GM12878 (cell line): ENCODE measurements at regions not wholly inside any gene's neighbourhood (a gene's known extent, or its start where the extent isn't known, plus 50 kb on each side); places are given as distances from the start of the nearest gene placed in this dataset.

ENCODE experiments used
- ATAC-seq: fragments of 200-7000 bp; cut with Tn5 transposase; 3 replicates; pipeline ENCODE4 v1.9.1; 2020; ENCODE audit warnings: mild to moderate bottlenecking, moderate library complexity
- BruUV-seq: library from RNA; stranded (reverse); fragments of 400-500 nt; replicated peaks from 2 replicates; lab custom pipeline; 2021; lab: Mats Ljungman, UMichigan
- CTCF ChIA-PET: fragments of 300-600 bp; sonication (Branson Sonifier 250); formaldehyde crosslinking; extraction: SDS; loops from one replicate; lab custom pipeline; 2021; ENCODE audit warnings: inconsistent platforms; lab: Yijun Ruan, JAX
- POLR2A ChIA-PET: fragments of 350-600 bp; formaldehyde crosslinking; extraction: SDS; loops from one replicate; lab custom pipeline; 2021; ENCODE audit warnings: inconsistent platforms; lab: Charles Lee
- RAD21 ChIA-PET: fragments of 300-600 bp; sonication (Branson Sonifier 250); formaldehyde crosslinking; loops from one replicate; lab custom pipeline; 2023; ENCODE audit warnings: antibody characterized with exemption; ENCODE audit not compliant: unreplicated experiment; lab: Charles Lee
- SMC1A ChIA-PET: fragments of 300-600 bp; sonication (Branson Sonifier 250); formaldehyde crosslinking; loops from one replicate; lab custom pipeline; 2023; ENCODE audit not compliant: unreplicated experiment, uncharacterized antibody; lab: Charles Lee
- DNase-seq: peaks from one replicate; pipeline ENCODE4 v3.0.0-alpha.2; 2011; ENCODE audit warnings: low read depth, low spot score
- FAIRE-seq: peaks from 3 replicates; lab custom pipeline; 2011; peaks lifted over from hg19 to GRCh38; lab: Jason Lieb, UNC
- H2AFZ ChIP-seq: 2 replicates; pipeline ENCODE4 v1.6.0; 2011; ENCODE audit warnings: low read depth, low read length, control low read depth; ENCODE audit not compliant: control insufficient read depth
- H3K27ac ChIP-seq: 2 replicates; pipeline ENCODE4 v1.5.1; 2011; ENCODE audit warnings: control low read depth; ENCODE audit not compliant: control insufficient read depth, insufficient read depth
- H3K27me3 ChIP-seq, 2 experiments: replicated peaks in 1 of 2; 2 replicates each; pipeline versions ENCODE4 v1.6.0 to v1.6.1; 2011; ENCODE audit warnings: low read length in 1 of 2; ENCODE audit not compliant: control insufficient read depth in 2 of 2, insufficient read depth in 2 of 2
- H3K36me3 ChIP-seq, 2 experiments: 2 replicates each; pipeline ENCODE4 v1.5.1; 2011; ENCODE audit warnings: low read length in 1 of 2; ENCODE audit not compliant: control insufficient read depth in 2 of 2, insufficient read depth in 2 of 2
- H3K4me1 ChIP-seq: 2 replicates; pipeline ENCODE4 v1.6.1; 2011; ENCODE audit warnings: mild to moderate bottlenecking, low read length, moderate library complexity, mixed read lengths; ENCODE audit not compliant: control insufficient read depth, insufficient read depth
- H3K4me2 ChIP-seq: 2 replicates; pipeline ENCODE4 v1.6.0; 2011; ENCODE audit warnings: control low read depth; ENCODE audit not compliant: control insufficient read depth, insufficient read depth
- H3K4me3 ChIP-seq: fragments of 200-600 bp; sonication (generic); 2 replicates; pipeline ENCODE4 v1.5.1; 2016
- H3K79me2 ChIP-seq: 2 replicates; pipeline ENCODE4 v1.6.0; 2011; ENCODE audit warnings: low read length; ENCODE audit not compliant: control insufficient read depth, insufficient read depth
- H3K9ac ChIP-seq: 2 replicates; pipeline ENCODE4 v1.8.0; 2011; ENCODE audit warnings: low read length, control low read depth, mixed read lengths; ENCODE audit not compliant: control insufficient read depth, insufficient read depth
- H3K9me3 ChIP-seq: replicated peaks from 3 replicates; pipeline ENCODE4 v1.5.1; 2011; ENCODE audit warnings: mild to moderate bottlenecking, low read length; ENCODE audit not compliant: control insufficient read depth, insufficient read depth
- H4K20me1 ChIP-seq: 2 replicates; pipeline ENCODE4 v1.6.0; 2011; ENCODE audit not compliant: control insufficient read depth, insufficient read depth
- ATF3 ChIP-seq: IDR thresholded peaks from 2 replicates; pipeline ENCODE4 v1.6.1; 2011; ENCODE audit warnings: low read depth, mild to moderate bottlenecking, low read length, moderate library complexity, borderline replicate concordance; ENCODE audit errors: extremely low read depth
- CBFB ChIP-seq: IDR thresholded peaks from 2 replicates; pipeline ENCODE4 v1.6.1; 2016; ENCODE audit warnings: antibody characterized with exemption, low read depth
- CREB1 ChIP-seq: IDR thresholded peaks from 2 replicates; pipeline ENCODE4 v1.6.1; 2012; ENCODE audit warnings: low read depth, mild to moderate bottlenecking, inconsistent platforms
- CUX1 ChIP-seq: IDR thresholded peaks from 2 replicates; pipeline ENCODE4 v1.6.1; 2012; ENCODE audit warnings: improper control_type of control experiment, low read depth, low read length; ENCODE audit not compliant: insufficient replicate concordance
- HDAC2 ChIP-seq: fragments of 200-600 bp; sonication (generic); IDR thresholded peaks from 2 replicates; pipeline ENCODE4 v1.6.1; 2017
- HDGF ChIP-seq: fragments of 450-650 bp; IDR thresholded peaks from 2 replicates; pipeline ENCODE4 v1.6.1; 2016; ENCODE audit warnings: antibody characterized with exemption
- IRF5 ChIP-seq: fragments of 450-650 bp; IDR thresholded peaks from 2 replicates; pipeline ENCODE4 v1.6.1; 2017; ENCODE audit warnings: borderline replicate concordance
- JUNB ChIP-seq: IDR thresholded peaks from 2 replicates; pipeline ENCODE4 v1.6.1; 2016; ENCODE audit warnings: antibody characterized with exemption, mild to moderate bottlenecking
- MLLT1 ChIP-seq: fragments of 450-650 bp; IDR thresholded peaks from 2 replicates; pipeline ENCODE4 v1.6.1; 2016; ENCODE audit warnings: mild to moderate bottlenecking
- RCOR1 ChIP-seq: conservative IDR thresholded peaks from 2 replicates; pipeline ENCODE4 v1.6.1; 2012; ENCODE audit warnings: low read depth, low read length, improper control_type of control experiment
- SMC3 ChIP-seq: IDR thresholded peaks from 2 replicates; pipeline ENCODE4 v1.6.1; 2011; ENCODE audit warnings: low read length, improper control_type of control experiment, borderline replicate concordance
- SP1 ChIP-seq: IDR thresholded peaks from one replicate; pipeline ENCODE4 v1.6.1; 2011; ENCODE audit warnings: low read depth, low read length
- TCF12 ChIP-seq: IDR thresholded peaks from 2 replicates; pipeline ENCODE4 v1.6.1; 2011; ENCODE audit warnings: low read depth, mild to moderate bottlenecking, low read length
- ZBTB11 ChIP-seq: fragments of 450-650 bp; formaldehyde crosslinking; IDR thresholded peaks from 2 replicates; pipeline ENCODE4 v1.5.0; 2022; ENCODE audit warnings: mild to moderate bottlenecking, missing genetic modification characterization
- ZNF622 ChIP-seq: fragments of 450-650 bp; IDR thresholded peaks from 2 replicates; pipeline ENCODE4 v1.6.1; 2017; ENCODE audit warnings: mild to moderate bottlenecking, inconsistent platforms
- WGBS: methylation state at CpG from one replicate; pipeline ENCODE4 v1.1.6; 2016; ENCODE audit warnings: low lambda C conversion rate; ENCODE audit not compliant: insufficient replicate concordance, insufficient coverage; ENCODE audit errors: missing lambda C conversion rate; 5-methylcytosine and 5-hydroxymethylcytosine counted together
- in situ Hi-C: fragments of 300-500 bp; cut with MboI; formaldehyde crosslinking; loops from 9 replicates; pipeline ENCODE4 v1.14.3; 2018; ENCODE audit warnings: mixed read lengths
- intact Hi-C: fragments of 100-400 bp; cut with micrococcal nuclease; formaldehyde crosslinking; loops from one replicate; pipeline ENCODE4 v1.14.2; 2022; ENCODE audit not compliant: unreplicated experiment

GRCh38 chr20:60816901-60817300 is 435.2 kb upstream of the CDH4 start:
- H3K27ac ChIP-seq, result no peak overlapping the region
- in situ Hi-C loops (no loop called here), intact Hi-C loops (no loop called here)
- DNase-seq (no peak), FAIRE-seq (no peak), ATAC-seq (no peak)
- H3K79me2 ChIP-seq, result no peaks in the 10 kb centered on the region
- H3K36me3 ChIP-seq, result no peaks in the 10 kb centered on the region
- WGBS, result 27% methylated on average over 2 of the region's 2 CpGs
- no peak overlapping the region for H3K9ac ChIP-seq
- H3K4me2 ChIP-seq, result no peak overlapping the region
- RAD21 ChIA-PET, result no interaction called here
- no peak overlapping the region for H2AFZ ChIP-seq
- CTCF ChIA-PET, result no interaction called here
- no TSS peak for BruUV-seq
- H4K20me1 ChIP-seq, result no peaks in the 10 kb centered on the region
- H3K4me3 ChIP-seq, result no peak overlapping the region
- POLR2A ChIA-PET, result no interaction called here
- no peaks in the 10 kb centered on the region for H3K4me1 ChIP-seq
- no peaks in the 10 kb centered on the region; the same call in 2 of the 3 replicates for H3K9me3 ChIP-seq
- H3K27me3 ChIP-seq, result no peaks in the 10 kb centered on the region
- SMC1A ChIA-PET, result no interaction called here
- no peak for TF ChIP-seq IRF5
- no peak for TF ChIP-seq HDGF
- TF ChIP-seq SMC3, result no peak
- no peak for TF ChIP-seq CUX1
- TF ChIP-seq RCOR1, result no peak
- no peak for TF ChIP-seq MLLT1
- no peak for TF ChIP-seq JUNB
- TF ChIP-seq CBFB, result no peak
- no peak for TF ChIP-seq TCF12
- no peak for TF ChIP-seq HDAC2
- TF ChIP-seq ZBTB11 (CRISPR knock-in tag), result no peak
- no peak for TF ChIP-seq CREB1
- TF ChIP-seq ZNF622, result no peak
- TF ChIP-seq SP1, result no peak
- TF ChIP-seq ATF3, result no peak
